HCT116 (cell line): ENCODE measurements at regions not wholly inside any gene's neighbourhood (a gene's known extent, or its start where the extent isn't known, plus 50 kb on each side); places are given as distances from the start of the nearest gene placed in this dataset.

Experiments used
- ATAC-seq: fragments of 200-7000 bp; cut with Tn5 transposase; 2 replicates; pipeline ENCODE4 v1.9.1; 2020; ENCODE audit warnings: mild to moderate bottlenecking, moderate library complexity
- BruUV-seq: library from RNA; stranded (reverse); fragments of 400-500 nt; replicated peaks from 2 replicates; lab custom pipeline; 2021; lab: Mats Ljungman, UMichigan
- CTCF ChIA-PET: fragments of 300-600 bp; sonication (Branson Sonifier 250); formaldehyde crosslinking; loops from one replicate; lab custom pipeline; 2021; ENCODE audit warnings: antibody characterized with exemption; lab: Charles Lee
- POLR2A ChIA-PET: fragments of 300-600, 350-600 bp; sonication (Branson Sonifier 250); formaldehyde crosslinking; loops from one replicate; lab custom pipeline; 2021; ENCODE audit warnings: antibody characterized with exemption; lab: Charles Lee
- RAD21 ChIA-PET, 2 experiments: fragments of 300-600 bp; sonication (Branson Sonifier 250); formaldehyde crosslinking; loops; one replicate each; lab custom pipeline; 2023; ENCODE audit warnings: low total read pairs in 2 of 2; ENCODE audit not compliant: uncharacterized antibody in 2 of 2, unreplicated experiment in 2 of 2, low non-redundant PET in 1 of 2; lab: Charles Lee
- DNase-seq: peaks from one replicate; pipeline ENCODE4 v3.0.0-alpha.2; 2010; ENCODE audit warnings: low read depth, low spot score
- H2AFZ ChIP-seq: fragments of 200-600 bp; shearing (Covaris generic), sonication (generic); 2 replicates; pipeline ENCODE4 v1.6.1; 2017; ENCODE audit warnings: low read depth, mixed run types, mixed read lengths, antibody characterized with exemption, low read length; ENCODE audit not compliant: poor library complexity, severe bottlenecking
- H3K27ac ChIP-seq: 2 replicates; pipeline ENCODE4 v1.5.1; 2012; ENCODE audit warnings: low read depth, low read length
- H3K27me3 ChIP-seq: fragments of 200-600 bp; sonication (generic); 2 replicates; pipeline ENCODE4 v1.6.1; 2016; ENCODE audit warnings: mixed run types, low read length, mixed read lengths; ENCODE audit not compliant: insufficient read depth
- H3K36me3 ChIP-seq, 2 experiments: fragments of 200-500 bp in 1 of 2; fragments of 200-600 bp in 1 of 2; sonication (Bioruptor generic) in 1 of 2; sonication (generic) in 1 of 2; 2 replicates each; pipeline versions ENCODE4 v1.5.1 to v1.6.1; 2014 to 2016; ENCODE audit warnings: low read length in 2 of 2, inconsistent platforms in 1 of 2, mixed read lengths in 1 of 2, mixed run types in 1 of 2; ENCODE audit not compliant: insufficient read depth in 2 of 2, control insufficient read depth in 1 of 2
- H3K4me1 ChIP-seq, 2 experiments: fragments of 200-600 bp in 1 of 2; sonication (generic) in 1 of 2; 2 replicates each; pipeline versions ENCODE4 v1.5.1 to v1.6.1; 2012 to 2017; ENCODE audit warnings: low read length in 2 of 2, inconsistent platforms in 1 of 2, mild to moderate bottlenecking in 1 of 2, mixed read lengths in 1 of 2, mixed run types in 1 of 2, moderate library complexity in 1 of 2; ENCODE audit not compliant: insufficient read depth in 2 of 2, control insufficient read depth in 1 of 2
- H3K4me2 ChIP-seq: fragments of 200-600 bp; sonication (generic); 2 replicates; pipeline ENCODE4 v1.6.1; 2017; ENCODE audit warnings: mixed run types, low read length, mixed read lengths
- H3K4me3 ChIP-seq, 2 experiments: fragments of 200-600 bp in 1 of 2; sonication (generic) in 1 of 2; replicated peaks in 1 of 2; 2 replicates each; pipeline ENCODE4 v1.5.1; 2011 to 2016; ENCODE audit warnings: low read length in 2 of 2, control low read depth in 1 of 2, low read depth in 1 of 2, mild to moderate bottlenecking in 1 of 2, mixed read lengths in 1 of 2, mixed run types in 1 of 2
- H3K79me2 ChIP-seq: fragments of 200-600 bp; sonication (generic); 2 replicates; pipeline ENCODE4 v1.6.1; 2017; ENCODE audit warnings: mild to moderate bottlenecking, mixed run types, low read length, moderate library complexity, mixed read lengths; ENCODE audit not compliant: insufficient read depth
- H3K9ac ChIP-seq: fragments of 200-600 bp; sonication (generic); 2 replicates; pipeline ENCODE4 v1.6.1; 2016; ENCODE audit warnings: low read length, mixed read lengths
- H3K9me2 ChIP-seq: fragments of 200-600 bp; sonication (generic), shearing (Covaris generic); 2 replicates; pipeline ENCODE4 v1.6.1; 2017; ENCODE audit warnings: mixed run types, mild to moderate bottlenecking, moderate library complexity; ENCODE audit not compliant: insufficient read depth
- H3K9me3 ChIP-seq, 2 experiments: fragments of 200-500 bp in 1 of 2; fragments of 200-600 bp in 1 of 2; sonication (Bioruptor generic) in 1 of 2; sonication (generic) in 1 of 2; 2 replicates each; pipeline ENCODE4 v1.6.1; 2014 to 2017; ENCODE audit warnings: low read length in 2 of 2, mixed read lengths in 2 of 2, inconsistent platforms in 1 of 2, low read depth in 1 of 2, mild to moderate bottlenecking in 1 of 2, mixed run types in 1 of 2, moderate library complexity in 1 of 2; ENCODE audit not compliant: control insufficient read depth in 1 of 2, insufficient read depth in 1 of 2
- H4K20me1 ChIP-seq: fragments of 200-600 bp; sonication (generic), shearing (Covaris generic); 2 replicates; pipeline ENCODE4 v1.6.1; 2017; ENCODE audit warnings: mixed run types, mild to moderate bottlenecking, moderate library complexity; ENCODE audit not compliant: insufficient read depth
- CBX3 ChIP-seq: IDR thresholded peaks from 2 replicates; pipeline ENCODE4 v1.6.1; 2012; ENCODE audit warnings: low read depth
- CEBPB ChIP-seq: IDR thresholded peaks from 2 replicates; pipeline ENCODE4 v1.6.1; 2012; ENCODE audit warnings: low read depth
- EGR1 ChIP-seq: IDR thresholded peaks from 2 replicates; pipeline ENCODE4 v1.6.1; 2012; ENCODE audit warnings: low read depth
- ELF1 ChIP-seq: IDR thresholded peaks from 2 replicates; pipeline ENCODE4 v1.6.1; 2012; ENCODE audit warnings: low read depth, borderline replicate concordance
- EZH2phosphoT487 ChIP-seq: fragments of 200-600 bp; IDR thresholded peaks from 2 replicates; pipeline ENCODE4 v1.6.1; 2018; ENCODE audit warnings: antibody characterized with exemption, borderline replicate concordance
- FOSL1 ChIP-seq: IDR thresholded peaks from 2 replicates; pipeline ENCODE4 v1.6.1; 2012; ENCODE audit warnings: low read depth
- JUND ChIP-seq: IDR thresholded peaks from 2 replicates; pipeline ENCODE4 v1.6.1; 2012
- MAX ChIP-seq: IDR thresholded peaks from 2 replicates; pipeline ENCODE4 v1.6.1; 2012
- POLR2A ChIP-seq: IDR thresholded peaks from 2 replicates; pipeline ENCODE4 v1.7.0; 2011; ENCODE audit warnings: borderline replicate concordance; ENCODE audit not compliant: insufficient read depth, insufficient read length; ENCODE audit errors: extremely low read depth
- RAD21 ChIP-seq: IDR thresholded peaks from 2 replicates; pipeline ENCODE4 v1.6.1; 2012; ENCODE audit warnings: low read depth, mild to moderate bottlenecking
- SIN3A ChIP-seq: IDR thresholded peaks from 2 replicates; pipeline ENCODE4 v1.6.1; 2012; ENCODE audit warnings: low read depth
- SP1 ChIP-seq: IDR thresholded peaks from 2 replicates; pipeline ENCODE4 v1.6.1; 2012; ENCODE audit warnings: low read depth
- SRF ChIP-seq: IDR thresholded peaks from 2 replicates; pipeline ENCODE4 v1.6.1; 2012; ENCODE audit warnings: low read depth
- TCF7L2 ChIP-seq: IDR thresholded peaks from 2 replicates; pipeline ENCODE4 v1.7.0; 2011; ENCODE audit warnings: borderline replicate concordance, inconsistent platforms; ENCODE audit not compliant: insufficient read depth, insufficient read length; ENCODE audit errors: extremely low read depth
- YY1 ChIP-seq: IDR thresholded peaks from 2 replicates; pipeline ENCODE4 v1.6.1; 2011; ENCODE audit warnings: low read length, low read depth, moderate library complexity, mild to moderate bottlenecking; ENCODE audit not compliant: insufficient replicate concordance; ENCODE audit errors: extremely low read depth
- ZFX ChIP-seq: fragments of 450-650 bp; IDR thresholded peaks from 2 replicates; pipeline ENCODE4 v1.6.1; 2017
- ZNF274 ChIP-seq: fragments of 200-500 bp; sonication (Bioruptor generic); IDR thresholded peaks from 2 replicates; pipeline ENCODE4 v1.6.1; 2014; ENCODE audit warnings: mild to moderate bottlenecking, low read depth, low read length, inconsistent platforms
- intact Hi-C: fragments of 100-400 bp; cut with micrococcal nuclease; formaldehyde crosslinking; loops from 2 replicates; pipeline ENCODE4 v1.10.0; 2022
- TF ChIP-seq, protein P1 (sequence below), 3 experiments: fragments of 200-600 bp in 1 of 3; sonication (generic) in 1 of 3; IDR thresholded peaks in 2 of 3; conservative IDR thresholded peaks in 1 of 3; 2 replicates each; pipeline ENCODE4 v1.5.1; 2012 to 2017; ENCODE audit warnings: low read depth in 2 of 3, low read length in 2 of 3, antibody characterized with exemption in 1 of 3, borderline replicate concordance in 1 of 3, control low read depth in 1 of 3, mild to moderate bottlenecking in 1 of 3, mixed read lengths in 1 of 3, mixed run types in 1 of 3, moderate library complexity in 1 of 3; ENCODE audit not compliant: insufficient read depth in 1 of 3
- TF ChIP-seq, protein P2 (sequence below): IDR thresholded peaks from 2 replicates; pipeline ENCODE4 v1.6.1; 2012

DNA sequence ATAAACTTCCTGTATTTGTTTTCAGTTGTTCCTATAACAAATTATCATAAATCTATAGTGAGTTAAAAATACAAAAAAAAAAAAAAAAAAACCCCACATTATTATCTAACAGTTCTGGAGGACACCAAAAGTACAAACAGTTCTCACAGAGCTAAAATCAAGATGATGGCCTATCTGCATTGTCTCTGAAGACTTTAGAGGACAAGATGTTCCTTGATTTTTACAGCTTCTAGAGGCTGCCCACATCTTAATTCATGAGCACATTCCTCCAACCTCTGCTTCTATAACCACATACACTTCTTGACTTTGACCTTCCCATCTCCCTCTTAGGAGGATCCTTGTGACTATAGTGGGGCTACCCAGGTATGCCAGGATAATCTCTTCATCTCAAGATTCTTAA lies 806.1 kb downstream of the LTN1 start:
- H2AFZ ChIP-seq: no peak overlapping the region
- intact Hi-C loops: no loop called here
- DNase-seq (no peak), ATAC-seq (no peak)
- POLR2A ChIA-PET: no interaction called here
- H3K79me2 ChIP-seq: no peaks in the 10 kb centered on the region
- no peaks in the 10 kb centered on the region for H3K36me3 ChIP-seq
- RAD21 ChIA-PET: no interaction called here
- BruUV-seq: no TSS peak
- H3K9ac ChIP-seq: no peak overlapping the region
- no peaks in the 10 kb centered on the region for H4K20me1 ChIP-seq
- H3K4me1 ChIP-seq: no peaks in the 10 kb centered on the region
- no peak overlapping the region for H3K27ac ChIP-seq
- no peak overlapping the region for H3K4me2 ChIP-seq
- H3K9me2 ChIP-seq: no peaks in the 10 kb centered on the region
- TF ChIP-seq RAD21 (no peak), FOSL1 (no peak), POLR2A (no peak), ELF1 (no peak), SIN3A (no peak), EZH2phosphoT487 (no peak), CEBPB (no peak), EGR1 (no peak), MAX (no peak), YY1 (no peak), SP1 (no peak)
- TF ChIP-seq, all 23 proteins: peak for 0
- Histone ChIP-seq H3K27me3 (no peaks in the 10 kb centered on the region), H3K4me3 (no peak overlapping the region), H3K9me3 (peaks cover 8 to 22% of the 10 kb centered on the region in 2 experiments; a peak in 3 of 4 replicates)
- CTCF ChIA-PET: no interaction called here

DNA sequence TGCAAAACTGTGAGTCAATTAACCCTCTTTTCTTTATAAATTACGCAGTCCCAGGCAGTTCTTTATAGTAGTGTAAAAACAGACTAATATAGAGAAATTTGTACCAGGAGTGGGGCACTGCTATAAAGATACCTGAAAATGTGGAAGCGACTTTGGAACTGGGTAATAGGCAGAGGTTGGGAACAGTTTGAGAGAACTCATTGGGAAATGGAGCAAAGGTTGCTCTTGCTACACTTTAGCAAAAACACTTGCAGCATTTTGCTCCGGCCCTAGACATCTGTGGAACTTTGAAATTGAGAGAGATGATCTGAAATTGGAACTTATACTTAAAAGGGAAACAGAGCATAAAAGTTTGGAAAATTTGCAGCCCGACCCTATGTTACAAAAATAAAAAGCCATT lies 810.9 kb downstream of the LTN1 start:
- intact Hi-C loops: no loop called here
- no peak overlapping the region for H3K9ac ChIP-seq
- H3K27me3 ChIP-seq: no peaks in the 10 kb centered on the region
- ChIA-PET CTCF (no interaction called here), RAD21 (no interaction called here), POLR2A (no interaction called here)
- H3K9me2 ChIP-seq: no peaks in the 10 kb centered on the region
- H2AFZ ChIP-seq: no peak overlapping the region
- no TSS peak for BruUV-seq
- H3K79me2 ChIP-seq: no peaks in the 10 kb centered on the region
- no peaks in the 10 kb centered on the region for H4K20me1 ChIP-seq
- H3K36me3 ChIP-seq: no peaks in the 10 kb centered on the region
- no peak overlapping the region for H3K27ac ChIP-seq
- H3K4me3 ChIP-seq: no peak overlapping the region
- H3K4me1 ChIP-seq: no peaks in the 10 kb centered on the region
- no peak for DNase-seq
- peaks cover 4 to 25% of the 10 kb centered on the region in 2 experiments; a peak in 2 of 4 replicates for H3K9me3 ChIP-seq
- ATAC-seq: no peak
- H3K4me2 ChIP-seq: no peak overlapping the region
- TF ChIP-seq, protein P1, sequence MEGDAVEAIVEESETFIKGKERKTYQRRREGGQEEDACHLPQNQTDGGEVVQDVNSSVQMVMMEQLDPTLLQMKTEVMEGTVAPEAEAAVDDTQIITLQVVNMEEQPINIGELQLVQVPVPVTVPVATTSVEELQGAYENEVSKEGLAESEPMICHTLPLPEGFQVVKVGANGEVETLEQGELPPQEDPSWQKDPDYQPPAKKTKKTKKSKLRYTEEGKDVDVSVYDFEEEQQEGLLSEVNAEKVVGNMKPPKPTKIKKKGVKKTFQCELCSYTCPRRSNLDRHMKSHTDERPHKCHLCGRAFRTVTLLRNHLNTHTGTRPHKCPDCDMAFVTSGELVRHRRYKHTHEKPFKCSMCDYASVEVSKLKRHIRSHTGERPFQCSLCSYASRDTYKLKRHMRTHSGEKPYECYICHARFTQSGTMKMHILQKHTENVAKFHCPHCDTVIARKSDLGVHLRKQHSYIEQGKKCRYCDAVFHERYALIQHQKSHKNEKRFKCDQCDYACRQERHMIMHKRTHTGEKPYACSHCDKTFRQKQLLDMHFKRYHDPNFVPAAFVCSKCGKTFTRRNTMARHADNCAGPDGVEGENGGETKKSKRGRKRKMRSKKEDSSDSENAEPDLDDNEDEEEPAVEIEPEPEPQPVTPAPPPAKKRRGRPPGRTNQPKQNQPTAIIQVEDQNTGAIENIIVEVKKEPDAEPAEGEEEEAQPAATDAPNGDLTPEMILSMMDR (IDR thresholded peaks at IDR 0.05 in 2 of 3, conservative IDR thresholded peaks at IDR 0.05 in 1 of 3; ENCODE audit: borderline replicate concordance in 1 of 3, insufficient read depth in 1 of 3, low read depth in 2 of 3, low read length in 2 of 3): no peak
- no peak for TF ChIP-seq JUND
- no peak for TF ChIP-seq SRF
- no peak for TF ChIP-seq SIN3A
- TF ChIP-seq ELF1: no peak
- TF ChIP-seq CBX3: no peak
- no peak for TF ChIP-seq RAD21
- no peak for TF ChIP-seq ZFX
- no peak for TF ChIP-seq TCF7L2
- TF ChIP-seq MAX: no peak
- TF ChIP-seq YY1: no peak
- TF ChIP-seq, protein P2, sequence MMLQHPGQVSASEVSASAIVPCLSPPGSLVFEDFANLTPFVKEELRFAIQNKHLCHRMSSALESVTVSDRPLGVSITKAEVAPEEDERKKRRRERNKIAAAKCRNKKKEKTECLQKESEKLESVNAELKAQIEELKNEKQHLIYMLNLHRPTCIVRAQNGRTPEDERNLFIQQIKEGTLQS: no peak
- no peak for TF ChIP-seq SP1
- TF ChIP-seq POLR2A: no peak
- no peak for TF ChIP-seq EGR1
- no peak for TF ChIP-seq ZNF274
